GM13976 (cell line): ENCODE measurements at regions not wholly inside any gene's neighbourhood (a gene's known extent, or its start where the extent isn't known, plus 50 kb on each side); places are given as distances from the start of the nearest gene placed in this dataset.

ENCODE experiments used
- DNase-seq: peaks from one replicate; pipeline ENCODE4 v3.0.0; 2012; ENCODE audit warnings: low spot score
- in situ Hi-C: fragments of 300-500 bp; cut with MboI; formaldehyde crosslinking; loops from one replicate; pipeline ENCODE4 v1.12.0; 2022; ENCODE audit warnings: low sequenced_read_pairs, mixed read lengths, inconsistent platforms; ENCODE audit not compliant: unreplicated experiment
- TF ChIP-seq, protein P1 (sequence below): IDR thresholded peaks from 2 replicates; pipeline ENCODE4 v1.5.1; 2012; ENCODE audit warnings: borderline replicate concordance, mild to moderate bottlenecking; ENCODE audit not compliant: insufficient read depth; ENCODE audit errors: extremely low read depth, missing control alignments, control extremely low read depth

DNA sequence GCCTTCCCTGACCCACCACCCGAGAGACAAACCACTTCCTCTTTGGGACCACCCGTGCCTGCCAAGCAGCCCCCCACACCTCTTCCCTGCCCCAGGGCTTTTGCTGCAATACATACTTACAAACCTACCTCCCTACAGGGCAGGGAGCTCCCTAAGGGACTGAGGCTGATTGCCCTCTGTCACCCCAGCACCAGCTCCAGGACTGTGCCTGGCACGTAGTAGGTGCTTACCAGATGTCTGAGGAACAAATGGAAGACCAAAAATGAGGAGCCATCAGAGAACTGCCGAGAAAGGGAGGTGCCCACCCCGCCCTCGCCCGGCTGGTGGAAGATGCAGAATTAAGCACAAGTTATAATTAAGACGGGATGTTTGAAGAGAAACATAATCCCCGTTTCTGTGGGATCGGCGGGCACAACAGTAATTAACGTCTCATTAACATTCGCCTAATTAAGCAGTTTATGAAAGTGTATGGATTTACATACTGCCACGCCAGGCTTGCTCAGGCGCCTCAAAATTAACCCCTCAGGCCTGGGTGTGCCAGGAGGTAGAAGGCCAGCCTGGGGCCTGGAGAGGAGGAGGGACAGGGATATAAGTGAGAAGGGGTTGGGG lies 130.1 kb upstream of the LINGO1 start:
- in situ Hi-C loops = no loop called here
- TF ChIP-seq, protein P1, sequence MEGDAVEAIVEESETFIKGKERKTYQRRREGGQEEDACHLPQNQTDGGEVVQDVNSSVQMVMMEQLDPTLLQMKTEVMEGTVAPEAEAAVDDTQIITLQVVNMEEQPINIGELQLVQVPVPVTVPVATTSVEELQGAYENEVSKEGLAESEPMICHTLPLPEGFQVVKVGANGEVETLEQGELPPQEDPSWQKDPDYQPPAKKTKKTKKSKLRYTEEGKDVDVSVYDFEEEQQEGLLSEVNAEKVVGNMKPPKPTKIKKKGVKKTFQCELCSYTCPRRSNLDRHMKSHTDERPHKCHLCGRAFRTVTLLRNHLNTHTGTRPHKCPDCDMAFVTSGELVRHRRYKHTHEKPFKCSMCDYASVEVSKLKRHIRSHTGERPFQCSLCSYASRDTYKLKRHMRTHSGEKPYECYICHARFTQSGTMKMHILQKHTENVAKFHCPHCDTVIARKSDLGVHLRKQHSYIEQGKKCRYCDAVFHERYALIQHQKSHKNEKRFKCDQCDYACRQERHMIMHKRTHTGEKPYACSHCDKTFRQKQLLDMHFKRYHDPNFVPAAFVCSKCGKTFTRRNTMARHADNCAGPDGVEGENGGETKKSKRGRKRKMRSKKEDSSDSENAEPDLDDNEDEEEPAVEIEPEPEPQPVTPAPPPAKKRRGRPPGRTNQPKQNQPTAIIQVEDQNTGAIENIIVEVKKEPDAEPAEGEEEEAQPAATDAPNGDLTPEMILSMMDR = no peak
- no peak for DNase-seq

DNA sequence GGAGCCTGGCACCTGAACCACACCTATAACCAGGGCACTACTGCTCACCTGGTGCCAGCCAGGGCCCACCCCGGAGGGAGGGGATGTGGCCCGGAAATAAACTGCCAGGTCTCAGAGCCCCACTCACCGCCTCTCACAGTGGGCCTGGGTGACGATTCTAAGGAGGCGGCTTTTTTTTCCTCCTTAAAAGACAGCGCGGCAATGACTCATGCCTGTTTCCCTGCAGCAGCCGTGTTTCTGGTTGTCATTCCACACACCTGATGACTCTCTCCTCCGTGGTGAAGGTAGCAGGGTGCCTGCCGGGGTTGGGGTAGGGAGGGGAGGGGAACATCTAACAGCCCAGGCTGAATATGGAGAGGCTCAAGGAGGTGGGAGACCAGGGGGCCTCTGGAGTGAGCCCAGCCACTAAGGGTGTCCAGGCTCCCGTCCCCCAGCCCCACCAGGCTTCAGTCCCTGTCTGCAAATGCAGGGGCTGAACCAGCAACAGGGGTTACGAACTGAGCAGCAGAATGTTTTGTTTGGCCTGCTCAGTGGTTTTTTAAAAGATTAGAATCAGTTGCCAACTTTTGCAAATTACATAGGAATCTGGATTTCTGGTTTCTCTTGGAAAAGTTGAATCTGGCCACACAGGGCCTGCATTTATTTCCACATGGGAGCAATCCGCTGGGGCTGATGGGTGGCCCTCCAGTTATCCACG lies 127.3 kb upstream of the LINGO1 start:
- DNase-seq = no peak
- in situ Hi-C loops = no loop called here
- TF ChIP-seq, protein P1 = no peak

DNA sequence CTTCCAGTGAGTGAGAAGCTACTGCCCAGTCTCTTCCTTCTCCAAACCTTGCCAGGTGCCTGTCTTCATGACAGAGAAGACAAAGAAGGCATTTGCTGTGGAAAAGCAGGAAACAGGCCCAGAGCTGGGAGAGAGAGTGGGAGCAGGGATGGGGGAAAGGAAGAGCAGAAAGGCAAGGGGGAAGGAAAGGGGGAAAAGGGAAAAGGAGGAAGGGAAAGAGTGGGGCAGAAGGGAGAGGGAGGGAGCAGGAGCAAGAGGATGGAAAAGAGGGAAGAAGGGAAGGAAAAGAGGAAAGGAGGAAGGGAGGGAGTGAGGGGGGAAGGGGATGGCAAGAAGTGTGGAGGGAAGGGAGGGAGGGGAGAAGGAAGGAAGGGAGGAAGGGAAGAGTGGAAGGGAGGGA lies 121.2 kb upstream of the LINGO1 start:
- in situ Hi-C loops = no loop called here

DNA sequence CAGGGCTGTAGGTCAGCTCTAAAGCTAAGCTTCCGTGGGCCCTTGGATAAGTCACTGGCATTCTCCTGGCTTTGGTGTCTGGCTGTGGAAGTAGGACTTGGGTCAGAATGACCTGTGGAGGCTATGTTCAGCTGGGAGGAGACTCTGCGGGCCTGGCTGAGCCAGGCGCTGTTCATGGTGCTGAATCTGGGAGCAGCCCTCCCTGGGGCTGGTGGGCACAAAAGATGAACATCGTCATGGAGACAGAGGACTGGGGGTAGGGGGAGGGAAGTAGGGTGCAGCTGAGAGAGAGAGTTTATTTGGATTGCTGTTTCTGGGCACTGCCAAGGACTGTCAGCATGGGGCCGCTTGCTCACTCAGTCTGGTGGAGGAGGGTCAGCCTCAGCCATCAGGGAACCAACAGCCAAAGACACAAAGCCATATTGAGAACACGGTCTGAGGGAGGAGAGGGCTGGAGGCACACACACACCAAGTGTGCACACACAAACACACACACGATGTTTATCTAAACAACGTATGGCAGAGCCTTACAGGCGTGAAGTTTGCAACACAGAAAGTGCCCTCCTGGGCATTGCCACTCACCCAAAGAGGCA lies 120.7 kb upstream of the LINGO1 start:
- TF ChIP-seq, protein P1 = no peak
- in situ Hi-C loops = no loop called here
- peak; percentile 47 for DNase-seq

More for the DNA sequence above, 121.2 kb upstream of the LINGO1 start:
- TF ChIP-seq, protein P1 = no peak
- DNase-seq = no peak

DNA sequence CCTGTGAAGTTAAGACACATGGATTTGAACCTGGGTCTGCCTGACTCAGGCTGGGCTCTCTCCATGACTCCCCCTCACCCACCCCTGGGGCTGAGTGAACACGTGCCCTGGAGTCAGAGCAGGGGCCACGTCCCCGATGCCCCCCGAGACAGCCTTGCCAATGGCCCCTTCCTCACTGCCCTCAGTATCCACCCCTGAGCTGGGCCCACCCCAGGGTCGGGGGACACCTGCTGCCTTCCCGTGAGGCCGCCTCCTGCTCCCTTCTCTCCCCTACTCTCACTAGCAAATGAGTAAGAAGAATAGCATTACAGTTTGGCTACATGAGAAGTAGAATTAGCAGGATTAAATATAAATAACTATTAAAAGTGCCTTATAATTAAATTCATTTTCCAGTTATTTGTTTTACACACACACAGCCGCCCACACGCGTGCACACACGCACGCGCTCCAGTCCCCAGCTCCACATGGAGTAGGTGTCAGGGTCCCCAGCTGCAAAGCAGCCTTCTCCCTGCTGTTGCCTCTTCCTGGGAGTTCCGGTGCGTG lies 117.4 kb upstream of the LINGO1 start:
- TF ChIP-seq, protein P1 = no peak
- DNase-seq = no peak
- in situ Hi-C loops = no loop called here

DNA sequence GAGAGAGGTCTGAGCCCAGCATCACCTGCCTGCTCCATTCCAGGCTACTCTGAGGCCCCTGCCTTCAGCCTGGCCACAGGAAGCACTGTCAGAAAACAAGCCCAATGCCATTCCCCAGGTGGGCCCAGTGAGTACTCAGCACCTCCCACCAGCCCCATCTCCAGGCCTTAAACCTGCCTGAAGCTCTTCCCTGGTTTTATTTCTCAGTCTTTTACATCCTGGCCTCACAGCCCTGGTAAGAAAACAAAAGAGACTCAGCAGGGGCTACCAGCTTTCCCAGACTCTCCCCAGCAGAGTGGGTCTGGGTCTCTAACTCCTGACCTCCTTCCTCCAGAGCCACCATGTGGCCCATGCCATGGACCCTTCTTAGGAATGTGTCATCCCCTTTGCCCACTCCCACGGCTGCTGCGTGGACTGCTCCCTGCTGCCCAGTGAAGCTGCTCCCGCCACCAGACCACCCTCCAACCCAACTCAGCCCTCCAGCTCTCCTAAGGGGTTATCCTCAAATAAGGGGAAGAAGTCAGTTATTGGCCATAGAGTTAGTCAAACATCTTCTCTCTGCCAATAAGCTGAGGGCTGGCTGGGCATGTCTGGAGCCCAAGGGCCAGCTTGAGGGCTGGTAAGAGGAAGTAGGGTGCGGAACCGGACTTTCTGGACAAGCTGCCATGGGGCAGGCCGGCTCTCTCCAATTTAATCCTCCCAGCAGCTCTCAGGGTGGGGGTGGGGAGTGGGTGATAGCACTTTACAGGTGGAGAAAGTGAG lies 116.7 kb upstream of the LINGO1 start:
- no peak for DNase-seq
- in situ Hi-C loops = no loop called here
- TF ChIP-seq, protein P1 = no peak
